COLO668 (cell line): ENCODE measurements at regions not wholly inside any gene's neighbourhood (a gene's known extent, or its start where the extent isn't known, plus 50 kb on each side); places are given as distances from the start of the nearest gene placed in this dataset.

Experiments used
- DNase-seq: peaks from one replicate; lab custom pipeline; 2025; ENCODE audit not compliant: unreplicated experiment; lab: John Stamatoyannopoulos, UW

GRCh38 chr5:3122216-3122615 lies 370.7 kb upstream of the IRX2 start:
- DNase-seq = no peak

- DNase-seq = no peak
Measured at GRCh38 chr5:3121813-3122212, 370.3 kb upstream of the IRX2 start.

- DNase-seq = no peak
Measured at GRCh38 chr5:3120028-3120427, 368.6 kb upstream of the IRX2 start.

- DNase-seq = no peak
Measured at GRCh38 chr5:3119435-3119834, 368.0 kb upstream of the IRX2 start.

GRCh38 chr5:3118340-3118739 lies 366.9 kb upstream of the IRX2 start:
- no peak for DNase-seq

- no peak for DNase-seq
Measured at GRCh38 chr5:3116366-3116765, 364.9 kb upstream of the IRX2 start.

- no peak for DNase-seq
Measured at GRCh38 chr5:3114467-3114866, 363.0 kb upstream of the IRX2 start.

- DNase-seq = no peak
Measured at GRCh38 chr5:3110371-3110770, 358.9 kb upstream of the IRX2 start.

- no peak for DNase-seq
Measured at GRCh38 chr5:3107156-3107611, 355.7 kb upstream of the IRX2 start.

GRCh38 chr5:3105581-3105980 lies 354.1 kb upstream of the IRX2 start:
- DNase-seq = no peak

- DNase-seq = no peak
Measured at GRCh38 chr5:3105172-3105571, 353.7 kb upstream of the IRX2 start.

- no peak for DNase-seq
Measured at GRCh38 chr5:3104429-3105060, 353.1 kb upstream of the IRX2 start.

GRCh38 chr5:3103262-3103811 lies 351.9 kb upstream of the IRX2 start:
- no peak for DNase-seq

GRCh38 chr5:3102531-3102930 lies 351.1 kb upstream of the IRX2 start:
- no peak for DNase-seq

- no peak for DNase-seq
Measured at GRCh38 chr5:3101561-3101960, 350.1 kb upstream of the IRX2 start.

- DNase-seq = no peak
Measured at GRCh38 chr5:3100921-3101551, 349.6 kb upstream of the IRX2 start.

- DNase-seq = no peak
Measured at GRCh38 chr5:3099954-3100353, 348.5 kb upstream of the IRX2 start.

- no peak for DNase-seq
Measured at GRCh38 chr5:3099526-3099925, 348.0 kb upstream of the IRX2 start.

- no peak for DNase-seq
Measured at GRCh38 chr5:3098821-3099220, 347.3 kb upstream of the IRX2 start.

GRCh38 chr5:3092664-3093063 lies 341.2 kb upstream of the IRX2 start:
- DNase-seq = no peak

GRCh38 chr5:3092211-3092610 lies 340.7 kb upstream of the IRX2 start:
- no peak for DNase-seq

GRCh38 chr5:3091040-3091774 lies 339.7 kb upstream of the IRX2 start:
- no peak for DNase-seq
